GM12878 (cell line): ENCODE measurements at regions not wholly inside any gene's neighbourhood (a gene's known extent, or its start where the extent isn't known, plus 50 kb on each side); places are given as distances from the start of the nearest gene placed in this dataset.

Experiments used
- CREB1 ChIP-seq: IDR thresholded peaks from 2 replicates; pipeline ENCODE4 v1.6.1; 2012; ENCODE audit warnings: low read depth, mild to moderate bottlenecking, inconsistent platforms
- EZH2 ChIP-seq: IDR thresholded peaks from 2 replicates; pipeline ENCODE4 v1.6.1; 2012; ENCODE audit warnings: low read depth, mild to moderate bottlenecking, control low read depth, inconsistent platforms, low read length, borderline replicate concordance; ENCODE audit not compliant: control insufficient read depth
- GABPA ChIP-seq: IDR thresholded peaks from 2 replicates; pipeline ENCODE4 v1.6.1; 2014; ENCODE audit warnings: antibody characterized with exemption, low read depth, mild to moderate bottlenecking, inconsistent platforms
- HDAC6 ChIP-seq: fragments of 200-600 bp; sonication (generic); IDR thresholded peaks from one replicate; pipeline ENCODE4 v1.8.0; 2017; ENCODE audit warnings: antibody characterized with exemption; ENCODE audit not compliant: unreplicated experiment
- KDM1A ChIP-seq: fragments of 200-600 bp; sonication (generic); IDR thresholded peaks from 2 replicates; pipeline ENCODE4 v1.6.1; 2016; ENCODE audit warnings: borderline replicate concordance
- NR2F1 ChIP-seq: fragments of 450-650 bp; conservative IDR thresholded peaks from 2 replicates; pipeline ENCODE4 v1.6.1; 2017; ENCODE audit warnings: mild to moderate bottlenecking
- STAT3 ChIP-seq: IDR thresholded peaks from 2 replicates; pipeline ENCODE4 v1.6.1; 2011; ENCODE audit warnings: low read depth, low read length, improper control_type of control experiment
- TBL1XR1 ChIP-seq: IDR thresholded peaks from 2 replicates; pipeline ENCODE4 v1.6.1; 2012; ENCODE audit warnings: low read depth, low read length, improper control_type of control experiment
- YY1 ChIP-seq: IDR thresholded peaks from 2 replicates; pipeline ENCODE4 v1.6.1; 2011; ENCODE audit warnings: low read depth, mild to moderate bottlenecking, low read length
- TF ChIP-seq, protein P1 (sequence below), 3 experiments: IDR thresholded peaks in 2 of 3; conservative IDR thresholded peaks in 1 of 3; 2 replicates each; pipeline ENCODE4 v1.5.1; 2011; ENCODE audit warnings: low read depth in 3 of 3, low read length in 3 of 3, mild to moderate bottlenecking in 3 of 3, control low read depth in 2 of 3, moderate library complexity in 2 of 3, inconsistent platforms in 1 of 3, mixed read lengths in 1 of 3; ENCODE audit not compliant: control insufficient read depth in 2 of 3, insufficient read depth in 1 of 3; ENCODE audit errors: extremely low read depth in 1 of 3
- TF ChIP-seq, protein P2 (sequence below): fragments of 450-650 bp; IDR thresholded peaks from 2 replicates; pipeline ENCODE4 v1.6.1; 2016; ENCODE audit warnings: mild to moderate bottlenecking, moderate library complexity, borderline replicate concordance

DNA sequence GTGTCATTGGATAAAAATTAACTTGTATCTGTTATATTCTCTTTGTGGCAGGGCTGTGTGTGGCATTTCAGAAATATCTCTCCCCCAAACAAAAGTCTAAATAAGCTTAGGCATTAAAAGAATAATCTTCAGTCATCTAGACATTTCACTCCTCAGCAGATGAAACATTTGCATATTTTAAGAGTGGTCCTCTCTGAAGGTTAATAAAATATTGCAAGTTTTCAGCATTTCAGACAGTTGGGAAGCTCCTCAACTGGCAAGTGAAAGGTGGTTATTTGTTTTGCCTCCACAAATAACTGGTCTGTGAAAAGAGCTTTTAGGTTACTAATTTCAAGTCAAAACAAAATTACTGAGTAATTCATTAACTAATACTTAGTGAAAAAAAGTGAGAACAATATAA, 462.6 kb downstream of the EPHA4 start:
- TF ChIP-seq, protein P1, sequence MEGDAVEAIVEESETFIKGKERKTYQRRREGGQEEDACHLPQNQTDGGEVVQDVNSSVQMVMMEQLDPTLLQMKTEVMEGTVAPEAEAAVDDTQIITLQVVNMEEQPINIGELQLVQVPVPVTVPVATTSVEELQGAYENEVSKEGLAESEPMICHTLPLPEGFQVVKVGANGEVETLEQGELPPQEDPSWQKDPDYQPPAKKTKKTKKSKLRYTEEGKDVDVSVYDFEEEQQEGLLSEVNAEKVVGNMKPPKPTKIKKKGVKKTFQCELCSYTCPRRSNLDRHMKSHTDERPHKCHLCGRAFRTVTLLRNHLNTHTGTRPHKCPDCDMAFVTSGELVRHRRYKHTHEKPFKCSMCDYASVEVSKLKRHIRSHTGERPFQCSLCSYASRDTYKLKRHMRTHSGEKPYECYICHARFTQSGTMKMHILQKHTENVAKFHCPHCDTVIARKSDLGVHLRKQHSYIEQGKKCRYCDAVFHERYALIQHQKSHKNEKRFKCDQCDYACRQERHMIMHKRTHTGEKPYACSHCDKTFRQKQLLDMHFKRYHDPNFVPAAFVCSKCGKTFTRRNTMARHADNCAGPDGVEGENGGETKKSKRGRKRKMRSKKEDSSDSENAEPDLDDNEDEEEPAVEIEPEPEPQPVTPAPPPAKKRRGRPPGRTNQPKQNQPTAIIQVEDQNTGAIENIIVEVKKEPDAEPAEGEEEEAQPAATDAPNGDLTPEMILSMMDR (IDR thresholded peaks at IDR 0.05 in 2 of 3, conservative IDR thresholded peaks at IDR 0.05 in 1 of 3; ENCODE audit: control insufficient read depth in 2 of 3, extremely low read depth in 1 of 3, insufficient read depth in 1 of 3, low read depth in 3 of 3, low read length in 3 of 3): no peak
- TF ChIP-seq GABPA: no peak
- TF ChIP-seq YY1: no peak
- no peak for TF ChIP-seq EZH2
- no peak for TF ChIP-seq STAT3
- TF ChIP-seq TBL1XR1: no peak
- TF ChIP-seq CREB1: no peak
- no peak for TF ChIP-seq NR2F1
- TF ChIP-seq HDAC6: no peak
- TF ChIP-seq, protein P2, sequence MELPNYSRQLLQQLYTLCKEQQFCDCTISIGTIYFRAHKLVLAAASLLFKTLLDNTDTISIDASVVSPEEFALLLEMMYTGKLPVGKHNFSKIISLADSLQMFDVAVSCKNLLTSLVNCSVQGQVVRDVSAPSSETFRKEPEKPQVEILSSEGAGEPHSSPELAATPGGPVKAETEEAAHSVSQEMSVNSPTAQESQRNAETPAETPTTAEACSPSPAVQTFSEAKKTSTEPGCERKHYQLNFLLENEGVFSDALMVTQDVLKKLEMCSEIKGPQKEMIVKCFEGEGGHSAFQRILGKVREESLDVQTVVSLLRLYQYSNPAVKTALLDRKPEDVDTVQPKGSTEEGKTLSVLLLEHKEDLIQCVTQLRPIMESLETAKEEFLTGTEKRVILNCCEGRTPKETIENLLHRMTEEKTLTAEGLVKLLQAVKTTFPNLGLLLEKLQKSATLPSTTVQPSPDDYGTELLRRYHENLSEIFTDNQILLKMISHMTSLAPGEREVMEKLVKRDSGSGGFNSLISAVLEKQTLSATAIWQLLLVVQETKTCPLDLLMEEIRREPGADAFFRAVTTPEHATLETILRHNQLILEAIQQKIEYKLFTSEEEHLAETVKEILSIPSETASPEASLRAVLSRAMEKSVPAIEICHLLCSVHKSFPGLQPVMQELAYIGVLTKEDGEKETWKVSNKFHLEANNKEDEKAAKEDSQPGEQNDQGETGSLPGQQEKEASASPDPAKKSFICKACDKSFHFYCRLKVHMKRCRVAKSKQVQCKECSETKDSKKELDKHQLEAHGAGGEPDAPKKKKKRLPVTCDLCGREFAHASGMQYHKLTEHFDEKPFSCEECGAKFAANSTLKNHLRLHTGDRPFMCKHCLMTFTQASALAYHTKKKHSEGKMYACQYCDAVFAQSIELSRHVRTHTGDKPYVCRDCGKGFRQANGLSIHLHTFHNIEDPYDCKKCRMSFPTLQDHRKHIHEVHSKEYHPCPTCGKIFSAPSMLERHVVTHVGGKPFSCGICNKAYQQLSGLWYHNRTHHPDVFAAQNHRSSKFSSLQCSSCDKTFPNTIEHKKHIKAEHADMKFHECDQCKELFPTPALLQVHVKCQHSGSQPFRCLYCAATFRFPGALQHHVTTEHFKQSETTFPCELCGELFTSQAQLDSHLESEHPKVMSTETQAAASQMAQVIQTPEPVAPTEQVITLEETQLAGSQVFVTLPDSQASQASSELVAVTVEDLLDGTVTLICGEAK: no peak
- TF ChIP-seq KDM1A: no peak
